Lung (tissue), 11 donors: ENCODE measurements at regions not wholly inside any gene's neighbourhood (a gene's known extent, or its start where the extent isn't known, plus 50 kb on each side); places are given as distances from the start of the nearest gene placed in this dataset.
A peak's percentile ranks its signal among the peaks of the same experiment; 100 is the strongest.

ENCODE experiments used
- ATAC-seq: fragments of 200-7000 bp; cut with Tn5 transposase; one replicate; pipeline ENCODE4 v1.9.1; 2020; ENCODE audit warnings: moderate number of reproducible peaks; ENCODE audit not compliant: insufficient read depth, low FRiP score
- DNase-seq, 3 donors: peaks; one replicate each; pipeline ENCODE4 v3.0.0-alpha.2; 2013 to 2017
- H3K27ac ChIP-seq, 2 donors: one replicate each; pipeline ENCODE4 v1.5.1; 2013; ENCODE audit warnings: mild to moderate bottlenecking in 2 of 2, moderate library complexity in 2 of 2, control low read depth in 1 of 2, inconsistent platforms in 1 of 2, low read depth in 1 of 2, low read length in 1 of 2
- H3K27me3 ChIP-seq, 3 donors: one replicate each; pipeline ENCODE4 v1.5.1; 2013; ENCODE audit warnings: low read length in 2 of 3; ENCODE audit not compliant: control insufficient read depth in 3 of 3, insufficient read depth in 3 of 3
- H3K36me3 ChIP-seq, 4 donors: one replicate each; pipeline ENCODE4 v1.5.1; 2013; ENCODE audit warnings: low read length in 4 of 4, mild to moderate bottlenecking in 1 of 4, moderate library complexity in 1 of 4; ENCODE audit not compliant: control insufficient read depth in 4 of 4, insufficient read depth in 4 of 4
- H3K4me1 ChIP-seq, 5 donors: one replicate each; pipeline ENCODE4 v1.5.1; 2013; ENCODE audit warnings: low read length in 5 of 5, mild to moderate bottlenecking in 2 of 5, moderate library complexity in 1 of 5; ENCODE audit not compliant: control insufficient read depth in 5 of 5, insufficient read depth in 5 of 5
- H3K4me3 ChIP-seq: one replicate; pipeline ENCODE4 v1.5.1; 2013; ENCODE audit warnings: mild to moderate bottlenecking, control low read depth, moderate library complexity
- H3K9ac ChIP-seq, 2 donors: one replicate each; pipeline ENCODE4 v1.5.1; 2013; ENCODE audit warnings: low read length in 2 of 2, control low read depth in 1 of 2; ENCODE audit not compliant: insufficient read depth in 1 of 2
- H3K9me3 ChIP-seq, 4 donors: one replicate each; pipeline ENCODE4 v1.5.1; 2013; ENCODE audit warnings: low read length in 3 of 4, mild to moderate bottlenecking in 1 of 4, moderate library complexity in 1 of 4; ENCODE audit not compliant: control insufficient read depth in 4 of 4, insufficient read depth in 3 of 4
- WGBS, 2 donors: extraction: QIAGEN DNeasy Blood & Tissue Kit; methylation state at CpG; one replicate each; pipeline ENCODE4 v1.1.7; 2013; 5-methylcytosine and 5-hydroxymethylcytosine counted together
- TF ChIP-seq, protein P1 (sequence below): IDR thresholded peaks from 2 replicates; pipeline ENCODE4 v1.5.1; 2012; ENCODE audit warnings: mild to moderate bottlenecking; ENCODE audit errors: control extremely low read depth, extremely low read depth
- donor health status: control.
- donor health status: control.
- donor health status: Bipolar disorder and iron deficiency.
- donor health status: healthy.
- donor health status: DM: yes; HTN: yes; CAD: no.

GRCh38 chr4:147362938-147363337 lies 118.0 kb upstream of the EDNRA start:
- Histone ChIP-seq H3K9me3 (peaks cover 0 to 2% (median 0%) of the 10 kb centered on the region in 4 donors), H3K27me3 (no peaks in the 10 kb centered on the region), H3K36me3 (no peaks in the 10 kb centered on the region), H3K27ac (peak overlapping the region; percentile 18 to 69), H3K9ac (no peak overlapping the region), H3K4me3 (no peak overlapping the region), H3K4me1 (peaks cover 2 to 65% (median 13%) of the 10 kb centered on the region in 5 donors)
- no peak for ATAC-seq
- TF ChIP-seq, protein P1, sequence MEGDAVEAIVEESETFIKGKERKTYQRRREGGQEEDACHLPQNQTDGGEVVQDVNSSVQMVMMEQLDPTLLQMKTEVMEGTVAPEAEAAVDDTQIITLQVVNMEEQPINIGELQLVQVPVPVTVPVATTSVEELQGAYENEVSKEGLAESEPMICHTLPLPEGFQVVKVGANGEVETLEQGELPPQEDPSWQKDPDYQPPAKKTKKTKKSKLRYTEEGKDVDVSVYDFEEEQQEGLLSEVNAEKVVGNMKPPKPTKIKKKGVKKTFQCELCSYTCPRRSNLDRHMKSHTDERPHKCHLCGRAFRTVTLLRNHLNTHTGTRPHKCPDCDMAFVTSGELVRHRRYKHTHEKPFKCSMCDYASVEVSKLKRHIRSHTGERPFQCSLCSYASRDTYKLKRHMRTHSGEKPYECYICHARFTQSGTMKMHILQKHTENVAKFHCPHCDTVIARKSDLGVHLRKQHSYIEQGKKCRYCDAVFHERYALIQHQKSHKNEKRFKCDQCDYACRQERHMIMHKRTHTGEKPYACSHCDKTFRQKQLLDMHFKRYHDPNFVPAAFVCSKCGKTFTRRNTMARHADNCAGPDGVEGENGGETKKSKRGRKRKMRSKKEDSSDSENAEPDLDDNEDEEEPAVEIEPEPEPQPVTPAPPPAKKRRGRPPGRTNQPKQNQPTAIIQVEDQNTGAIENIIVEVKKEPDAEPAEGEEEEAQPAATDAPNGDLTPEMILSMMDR, result no peak
- 35 to 58% methylated on average over 4 of the region's 4 CpGs for WGBS, 2 donors
- peak; percentile 95 to 99 (median 99) for DNase-seq

GRCh38 chr4:147363514-147363913 lies 117.4 kb upstream of the EDNRA start:
- DNase-seq (no peak), ATAC-seq (no peak)
- peaks cover 0 to 2% (median 0%) of the 10 kb centered on the region in 4 donors for H3K9me3 ChIP-seq
- no peak overlapping the region for H3K9ac ChIP-seq
- peaks cover 2 to 65% (median 13%) of the 10 kb centered on the region in 5 donors for H3K4me1 ChIP-seq
- H3K27ac ChIP-seq, result no peak overlapping the region
- H3K36me3 ChIP-seq, result no peaks in the 10 kb centered on the region
- TF ChIP-seq, protein P1, result no peak
- H3K4me3 ChIP-seq, result no peak overlapping the region
- WGBS, 2 donors, result 73 to 77% methylated on average over 2 of the region's 2 CpGs
- no peaks in the 10 kb centered on the region for H3K27me3 ChIP-seq

GRCh38 chr4:147365396-147365795 lies 115.5 kb upstream of the EDNRA start:
- peak in 2 of 3 donors; percentile 66 to 72 for DNase-seq
- ATAC-seq, result no peak
- no peak overlapping the region for H3K4me3 ChIP-seq
- H3K4me1 ChIP-seq, result peaks cover 3 to 66% (median 13%) of the 10 kb centered on the region in 5 donors
- WGBS, 2 donors, result 58 to 68% methylated on average over 3 of the region's 3 CpGs
- no peaks in the 10 kb centered on the region for H3K36me3 ChIP-seq
- H3K9me3 ChIP-seq, result no peaks in the 10 kb centered on the region
- no peak overlapping the region for H3K27ac ChIP-seq
- H3K9ac ChIP-seq, result no peak overlapping the region
- TF ChIP-seq, protein P1, result no peak
- no peaks in the 10 kb centered on the region for H3K27me3 ChIP-seq

DNA sequence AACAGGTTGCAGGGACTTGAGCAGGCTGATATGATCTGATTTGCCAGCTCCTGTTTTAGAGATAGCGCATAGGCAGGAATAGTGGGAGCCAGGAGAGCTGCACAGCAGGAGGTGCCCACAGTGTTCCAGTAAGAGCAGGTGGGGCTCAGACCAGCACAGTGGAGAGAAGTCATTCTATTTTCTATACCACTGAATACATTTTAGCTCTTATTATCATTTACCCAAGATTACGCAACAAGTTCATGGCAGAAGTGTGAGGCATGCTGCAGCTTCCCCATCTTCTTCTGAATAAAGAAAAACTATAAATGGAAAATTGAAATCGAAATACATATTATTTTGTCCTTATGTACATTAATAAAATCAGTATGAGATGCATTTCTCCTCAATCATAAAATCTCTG lies 114.7 kb upstream of the EDNRA start:
- H3K27ac ChIP-seq, result no peak overlapping the region
- DNase-seq (no peak), ATAC-seq (no peak)
- H3K27me3 ChIP-seq, result no peaks in the 10 kb centered on the region
- WGBS, 2 donors, result 81 to 88% methylated on average over 3 of the region's 3 CpGs
- H3K9ac ChIP-seq, result no peak overlapping the region
- no peaks in the 10 kb centered on the region for H3K36me3 ChIP-seq
- no peak overlapping the region for H3K4me3 ChIP-seq
- H3K4me1 ChIP-seq, result peaks cover 3 to 61% (median 13%) of the 10 kb centered on the region in 5 donors
- no peaks in the 10 kb centered on the region for H3K9me3 ChIP-seq
- TF ChIP-seq, protein P1, result no peak
